Left ventricle myocardium inferior (tissue), 1 donor: ENCODE measurements at regions not wholly inside any gene's neighbourhood (a gene's known extent, or its start where the extent isn't known, plus 50 kb on each side); places are given as distances from the start of the nearest gene placed in this dataset.
"Not testable (repeated sequence)": the region's sequence is repeated elsewhere in the genome, so short reads cannot be mapped to it uniquely, and the experiment has no call there.

ENCODE experiments used
- DNase-seq: peaks from one replicate; pipeline ENCODE4 v3.0.0-alpha.2; 2020
- H3K27ac ChIP-seq: fragments of 200-600 bp; replicated peaks from 2 replicates; pipeline ENCODE4 v1.8.0; 2021
- H3K27me3 ChIP-seq: fragments of 200-600 bp; 2 replicates; pipeline ENCODE4 v1.8.0; 2021; ENCODE audit warnings: low read depth
- H3K36me3 ChIP-seq: fragments of 200-600 bp; 2 replicates; pipeline ENCODE4 v1.8.0; 2021
- H3K4me1 ChIP-seq: fragments of 200-600 bp; 2 replicates; pipeline ENCODE4 v1.8.0; 2021
- H3K4me3 ChIP-seq: fragments of 200-600 bp; 2 replicates; pipeline ENCODE4 v1.8.0; 2021; ENCODE audit warnings: mild to moderate bottlenecking, moderate library complexity
- H3K9me3 ChIP-seq: fragments of 200-600 bp; replicated peaks from 2 replicates; pipeline ENCODE4 v1.8.0; 2021
- CTCF ChIP-seq: fragments of 200-600 bp; IDR thresholded peaks from 2 replicates; pipeline ENCODE4 v1.8.0; 2021; ENCODE audit warnings: antibody characterized with exemption, mild to moderate bottlenecking, borderline replicate concordance
- intact Hi-C: fragments of 100-400 bp; cut with micrococcal nuclease; formaldehyde crosslinking; loops from one replicate; pipeline ENCODE4 v1.11.0; 2022
- donor health status: DM: no; HTN: yes; CAD: no; lungs with severe emphysema.

GRCh38 chr6:169915769-169916550 lies 164.5 kb downstream of the ERMARD start:
- H3K36me3 ChIP-seq: no peaks in the 10 kb centered on the region
- H3K27ac ChIP-seq: no peak overlapping the region
- peaks cover 10% of the 10 kb centered on the region for H3K27me3 ChIP-seq
- peaks cover 21% of the 10 kb centered on the region for H3K4me1 ChIP-seq
- no peak overlapping the region for H3K4me3 ChIP-seq
- H3K9me3 ChIP-seq: no peaks in the 10 kb centered on the region
- TF ChIP-seq CTCF: no peak
- intact Hi-C loops: no loop called here
- no peak for DNase-seq

- DNase-seq, intact Hi-C loops, H3K4me3 ChIP-seq, H3K27me3 ChIP-seq, H3K9me3 ChIP-seq, H3K36me3 ChIP-seq, H3K27ac ChIP-seq: not testable (repeated sequence)
- H3K4me1 ChIP-seq: peaks cover 21% of the 10 kb centered on the region
Measured at GRCh38 chr6:169913745-169914144, 162.3 kb downstream of the ERMARD start.

GRCh38 chr6:169913096-169913638 lies 161.7 kb downstream of the ERMARD start:
- Histone ChIP-seq H3K4me1 (peaks cover 21% of the 10 kb centered on the region), H3K36me3 (no peaks in the 10 kb centered on the region), H3K4me3 (no peak overlapping the region), H3K27me3 (no peaks in the 10 kb centered on the region), H3K27ac (no peak overlapping the region), H3K9me3 (no peaks in the 10 kb centered on the region)
- intact Hi-C loops: no loop called here
- no peak for DNase-seq
- TF ChIP-seq CTCF: no peak

- DNase-seq: no peak
- Histone ChIP-seq H3K36me3 (no peaks in the 10 kb centered on the region), H3K9me3 (no peaks in the 10 kb centered on the region), H3K27me3 (no peaks in the 10 kb centered on the region), H3K4me1 (peaks cover 26% of the 10 kb centered on the region), H3K4me3 (no peak overlapping the region), H3K27ac (no peak overlapping the region)
- TF ChIP-seq CTCF: no peak
- intact Hi-C loops: no loop called here
Measured at GRCh38 chr6:169912266-169913095, 161.1 kb downstream of the ERMARD start.

GRCh38 chr6:169911264-169912263 lies 160.1 kb downstream of the ERMARD start:
- Histone ChIP-seq H3K4me3 (no peak overlapping the region), H3K4me1 (peaks cover 30% of the 10 kb centered on the region), H3K27ac (no peak overlapping the region), H3K36me3 (no peaks in the 10 kb centered on the region), H3K27me3 (peaks cover 6% of the 10 kb centered on the region), H3K9me3 (no peaks in the 10 kb centered on the region)
- TF ChIP-seq CTCF: no peak
- intact Hi-C loops: no loop called here
- no peak for DNase-seq
